Keratinocyte (primary cell): ENCODE measurements at regions not wholly inside any gene's neighbourhood (a gene's known extent, or its start where the extent isn't known, plus 50 kb on each side); places are given as distances from the start of the nearest gene placed in this dataset.

Experiments
- DNase-seq: peaks from one replicate; pipeline ENCODE4 v3.0.0-alpha.2; 2011; ENCODE audit warnings: low read depth, missing footprints, low spot score
- FAIRE-seq: peaks from 2 replicates; lab custom pipeline; 2011; peaks lifted over from hg19 to GRCh38; lab: Jason Lieb, UNC
- H2AFZ ChIP-seq: 2 replicates; pipeline ENCODE4 v1.6.0; 2012; ENCODE audit warnings: low read length, control low read depth, inconsistent platforms; ENCODE audit not compliant: control insufficient read depth
- H3K27ac ChIP-seq: 2 replicates; pipeline ENCODE4 v1.5.1; 2011; ENCODE audit warnings: low read length; ENCODE audit not compliant: control insufficient read depth, insufficient read depth
- H3K27me3 ChIP-seq: 3 replicates; pipeline ENCODE4 v1.6.0; 2011; ENCODE audit warnings: low read length; ENCODE audit not compliant: control insufficient read depth, insufficient read depth; ENCODE audit errors: extremely low read depth
- H3K36me3 ChIP-seq, 2 experiments: 2 replicates in 1 of 2; 3 replicates in 1 of 2; pipeline ENCODE4 v1.5.1; 2011; ENCODE audit warnings: low read length in 2 of 2, mild to moderate bottlenecking in 1 of 2; ENCODE audit not compliant: control insufficient read depth in 2 of 2, insufficient read depth in 2 of 2; ENCODE audit errors: extremely low read depth in 1 of 2
- H3K4me1 ChIP-seq: 3 replicates; pipeline ENCODE4 v1.5.1; 2011; ENCODE audit warnings: low read length; ENCODE audit not compliant: control insufficient read depth, insufficient read depth; ENCODE audit errors: extremely low read depth
- H3K4me2 ChIP-seq: 3 replicates; pipeline ENCODE4 v1.6.0; 2011; ENCODE audit warnings: low read depth, low read length; ENCODE audit not compliant: control insufficient read depth, insufficient read depth; ENCODE audit errors: extremely low read depth
- H3K4me3 ChIP-seq, 3 experiments: fragments of 200-600 bp in 1 of 3; sonication (generic) in 1 of 3; 2 replicates in 2 of 3; 3 replicates in 1 of 3; pipeline ENCODE4 v1.5.1; 2011 to 2016; ENCODE audit warnings: low read length in 3 of 3, mild to moderate bottlenecking in 3 of 3, control low read depth in 2 of 3, inconsistent platforms in 1 of 3, low read depth in 1 of 3, mixed read lengths in 1 of 3, mixed run types in 1 of 3, moderate library complexity in 1 of 3; ENCODE audit not compliant: control insufficient read depth in 2 of 3, insufficient read depth in 2 of 3; ENCODE audit errors: extremely low read depth in 1 of 3
- H3K79me2 ChIP-seq: 2 replicates; pipeline ENCODE4 v1.6.0; 2012; ENCODE audit warnings: low read length; ENCODE audit not compliant: control insufficient read depth, insufficient read depth
- H3K9ac ChIP-seq: 3 replicates; pipeline ENCODE4 v1.6.0; 2011; ENCODE audit warnings: low read length; ENCODE audit not compliant: control insufficient read depth, insufficient read depth; ENCODE audit errors: extremely low read depth
- H3K9me1 ChIP-seq: 3 replicates; pipeline ENCODE4 v1.6.0; 2011; ENCODE audit warnings: low read length; ENCODE audit not compliant: control insufficient read depth, insufficient read depth; ENCODE audit errors: extremely low read depth
- H3K9me3 ChIP-seq: 2 replicates; pipeline ENCODE4 v1.5.1; 2012; ENCODE audit warnings: low read depth, low read length; ENCODE audit not compliant: control insufficient read depth
- H4K20me1 ChIP-seq: 3 replicates; pipeline ENCODE4 v1.6.0; 2011; ENCODE audit warnings: low read length; ENCODE audit not compliant: control insufficient read depth, insufficient read depth; ENCODE audit errors: extremely low read depth
- CTCF ChIP-seq, 3 experiments: IDR thresholded peaks in 1 of 3; conservative IDR thresholded peaks in 1 of 3; optimal IDR thresholded peaks in 1 of 3; 2 replicates in 2 of 3; 3 replicates in 1 of 3; pipeline versions ENCODE3 to v1.5.1; 2011; ENCODE audit warnings: low read length in 3 of 3, mild to moderate bottlenecking in 3 of 3, moderate library complexity in 2 of 3, control low read depth in 1 of 3, inconsistent platforms in 1 of 3; ENCODE audit not compliant: insufficient read depth in 2 of 3; ENCODE audit errors: extremely low read depth in 1 of 3
- EZH2 ChIP-seq: IDR thresholded peaks from one replicate; pipeline ENCODE4 v1.6.1; 2012; ENCODE audit warnings: inconsistent platforms, mild to moderate bottlenecking, low read length, moderate library complexity
- dilution Hi-C: fragments of 300-500 bp; cut with MboI; formaldehyde crosslinking; loops from one replicate; pipeline ENCODE4 v1.7.0; 2020; ENCODE audit warnings: low sequenced_read_pairs; ENCODE audit not compliant: extremely low pct_ligation_motif_present

DNA sequence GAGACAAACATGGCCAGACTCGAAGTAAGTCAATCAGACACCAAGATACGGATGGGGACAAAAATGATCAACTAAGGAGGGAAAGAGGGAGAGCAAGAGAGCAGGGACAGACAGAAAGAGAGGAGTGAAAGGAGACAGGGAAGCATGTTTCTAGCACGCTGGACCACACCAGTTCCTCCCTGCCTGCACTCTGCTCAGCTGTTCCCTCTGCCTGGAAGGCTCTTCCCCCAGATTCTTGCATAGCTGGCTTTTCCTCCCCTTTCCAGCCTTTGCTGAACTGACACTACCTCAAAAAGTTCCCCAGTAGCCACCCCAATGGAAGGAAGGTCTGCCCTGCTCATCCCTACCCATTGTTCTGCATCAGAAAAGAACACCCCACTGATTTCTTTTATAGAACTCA, 185.9 kb downstream of the MAFB start:
- Histone ChIP-seq H3K4me3 (no peak overlapping the region), H3K9ac (no peak overlapping the region), H3K27ac (no peak overlapping the region), H3K9me3 (no peaks in the 10 kb centered on the region), H3K27me3 (no peaks in the 10 kb centered on the region), H2AFZ (no peak overlapping the region), H4K20me1 (no peaks in the 10 kb centered on the region), H3K9me1 (no peaks in the 10 kb centered on the region), H3K79me2 (no peaks in the 10 kb centered on the region), H3K4me1 (peaks cover 22% of the 10 kb centered on the region), H3K36me3 (no peaks in the 10 kb centered on the region), H3K4me2 (no peak overlapping the region)
- no peak for FAIRE-seq
- no peak for DNase-seq
- no peak for TF ChIP-seq EZH2
- TF ChIP-seq CTCF (optimal IDR thresholded peaks at IDR 0.05 in 1 of 3, IDR thresholded peaks at IDR 0.05 in 1 of 3, conservative IDR thresholded peaks at IDR 0.05 in 1 of 3; ENCODE audit: extremely low read depth in 1 of 3, insufficient read depth in 2 of 3, low read length in 3 of 3): no peak
- dilution Hi-C loops: no loop called here

DNA sequence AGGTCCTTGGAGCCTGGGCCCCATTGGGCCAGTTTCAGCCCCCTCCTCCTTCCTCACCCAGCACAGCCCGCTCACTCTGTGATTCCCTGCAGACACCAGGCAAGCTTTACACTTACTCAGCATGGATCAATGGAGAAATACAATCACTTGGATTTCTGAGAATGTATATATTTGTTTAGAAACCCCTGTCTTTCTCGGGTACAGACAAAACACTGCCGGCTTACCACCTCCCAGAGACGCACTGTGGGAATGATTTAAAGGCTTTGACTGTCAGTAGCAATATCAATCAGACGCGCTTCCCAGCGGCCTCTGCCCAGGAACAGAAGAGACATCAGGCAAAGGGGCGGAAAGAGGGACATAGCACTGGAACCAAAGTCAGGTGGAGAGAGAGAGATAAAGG, 186.5 kb downstream of the MAFB start:
- Histone ChIP-seq H2AFZ (no peak overlapping the region), H3K9ac (no peak overlapping the region), H3K36me3 (no peaks in the 10 kb centered on the region), H3K79me2 (no peaks in the 10 kb centered on the region), H3K4me3 (no peak overlapping the region), H3K9me1 (no peaks in the 10 kb centered on the region), H3K4me1 (peaks cover 26% of the 10 kb centered on the region), H3K27ac (no peak overlapping the region), H4K20me1 (no peaks in the 10 kb centered on the region), H3K27me3 (no peaks in the 10 kb centered on the region), H3K4me2 (no peak overlapping the region), H3K9me3 (no peaks in the 10 kb centered on the region)
- no peak for FAIRE-seq
- dilution Hi-C loops: no loop called here
- DNase-seq: no peak
- TF ChIP-seq CTCF (optimal IDR thresholded peaks at IDR 0.05 in 1 of 3, IDR thresholded peaks at IDR 0.05 in 1 of 3, conservative IDR thresholded peaks at IDR 0.05 in 1 of 3; ENCODE audit: extremely low read depth in 1 of 3, insufficient read depth in 2 of 3, low read length in 3 of 3) (no peak), EZH2 (no peak)
